ENCODE measurements at regions not wholly inside any gene's neighbourhood (a gene's known extent, or its start where the extent isn't known, plus 50 kb on each side); places are given as distances from the start of the nearest gene placed in this dataset.

DNA sequence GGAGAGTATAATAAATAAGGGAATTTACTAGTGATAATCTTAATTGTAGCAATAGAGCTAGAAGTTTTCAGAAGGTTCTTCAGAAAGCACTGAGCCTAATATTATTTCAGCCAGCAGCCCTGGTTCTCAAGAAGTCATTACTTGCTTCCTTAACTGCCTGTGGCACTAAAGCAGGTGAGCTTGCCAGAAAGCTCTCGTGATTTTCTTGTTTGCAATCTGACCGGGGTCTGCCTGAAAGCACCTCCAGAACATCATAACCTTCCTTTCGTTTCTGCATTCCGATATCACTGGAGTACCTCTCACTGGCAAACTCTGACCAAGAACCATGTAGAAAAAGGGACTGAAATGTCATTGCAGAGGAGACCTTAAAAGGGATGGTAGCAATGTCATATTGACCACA is 510.3 kb downstream of the ZIC1 start:
- TF ChIP-seq, protein P1, sequence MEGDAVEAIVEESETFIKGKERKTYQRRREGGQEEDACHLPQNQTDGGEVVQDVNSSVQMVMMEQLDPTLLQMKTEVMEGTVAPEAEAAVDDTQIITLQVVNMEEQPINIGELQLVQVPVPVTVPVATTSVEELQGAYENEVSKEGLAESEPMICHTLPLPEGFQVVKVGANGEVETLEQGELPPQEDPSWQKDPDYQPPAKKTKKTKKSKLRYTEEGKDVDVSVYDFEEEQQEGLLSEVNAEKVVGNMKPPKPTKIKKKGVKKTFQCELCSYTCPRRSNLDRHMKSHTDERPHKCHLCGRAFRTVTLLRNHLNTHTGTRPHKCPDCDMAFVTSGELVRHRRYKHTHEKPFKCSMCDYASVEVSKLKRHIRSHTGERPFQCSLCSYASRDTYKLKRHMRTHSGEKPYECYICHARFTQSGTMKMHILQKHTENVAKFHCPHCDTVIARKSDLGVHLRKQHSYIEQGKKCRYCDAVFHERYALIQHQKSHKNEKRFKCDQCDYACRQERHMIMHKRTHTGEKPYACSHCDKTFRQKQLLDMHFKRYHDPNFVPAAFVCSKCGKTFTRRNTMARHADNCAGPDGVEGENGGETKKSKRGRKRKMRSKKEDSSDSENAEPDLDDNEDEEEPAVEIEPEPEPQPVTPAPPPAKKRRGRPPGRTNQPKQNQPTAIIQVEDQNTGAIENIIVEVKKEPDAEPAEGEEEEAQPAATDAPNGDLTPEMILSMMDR (IDR thresholded peaks at IDR 0.05 in 4 of 5, conservative IDR thresholded peaks at IDR 0.05 in 1 of 5), result no peak
- TF ChIP-seq POLR2A (IDR thresholded peaks at IDR 0.05), result no peak
